ENCODE measurements at regions not wholly inside any gene's neighbourhood (a gene's known extent, or its start where the extent isn't known, plus 50 kb on each side); places are given as distances from the start of the nearest gene placed in this dataset.

DNA sequence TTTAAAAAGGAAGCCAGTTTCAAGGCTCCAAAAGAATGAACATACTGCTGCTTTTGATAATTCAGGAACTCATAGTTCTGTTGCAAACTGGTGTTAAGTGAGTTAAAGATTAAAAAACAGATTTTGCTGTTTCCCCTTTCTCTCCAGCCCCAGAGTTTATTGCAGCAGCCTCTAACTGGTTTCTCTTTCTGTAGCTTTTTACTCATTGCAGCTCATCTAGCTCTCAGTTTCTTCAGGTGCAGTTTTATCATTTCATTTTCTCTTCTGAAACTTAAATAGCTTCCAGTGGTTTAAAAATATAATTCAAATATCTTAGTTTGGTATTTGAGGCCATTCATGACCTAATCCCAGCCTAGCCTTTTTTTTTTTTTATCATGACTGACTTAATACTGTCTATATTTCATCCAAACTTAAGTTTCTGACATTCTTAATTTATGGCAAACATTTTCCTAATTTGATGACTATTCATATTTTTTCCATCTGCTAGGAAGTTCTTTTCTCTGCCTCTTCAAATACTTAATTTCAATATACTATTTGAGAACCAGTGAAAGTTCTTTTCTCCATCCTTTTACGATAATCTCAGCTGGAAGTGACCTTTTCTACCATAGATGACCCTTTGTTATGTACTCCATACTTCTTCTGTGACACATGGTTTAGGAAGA, 252.7 kb upstream of the GRIA1 start:
- TF ChIP-seq, protein P1, sequence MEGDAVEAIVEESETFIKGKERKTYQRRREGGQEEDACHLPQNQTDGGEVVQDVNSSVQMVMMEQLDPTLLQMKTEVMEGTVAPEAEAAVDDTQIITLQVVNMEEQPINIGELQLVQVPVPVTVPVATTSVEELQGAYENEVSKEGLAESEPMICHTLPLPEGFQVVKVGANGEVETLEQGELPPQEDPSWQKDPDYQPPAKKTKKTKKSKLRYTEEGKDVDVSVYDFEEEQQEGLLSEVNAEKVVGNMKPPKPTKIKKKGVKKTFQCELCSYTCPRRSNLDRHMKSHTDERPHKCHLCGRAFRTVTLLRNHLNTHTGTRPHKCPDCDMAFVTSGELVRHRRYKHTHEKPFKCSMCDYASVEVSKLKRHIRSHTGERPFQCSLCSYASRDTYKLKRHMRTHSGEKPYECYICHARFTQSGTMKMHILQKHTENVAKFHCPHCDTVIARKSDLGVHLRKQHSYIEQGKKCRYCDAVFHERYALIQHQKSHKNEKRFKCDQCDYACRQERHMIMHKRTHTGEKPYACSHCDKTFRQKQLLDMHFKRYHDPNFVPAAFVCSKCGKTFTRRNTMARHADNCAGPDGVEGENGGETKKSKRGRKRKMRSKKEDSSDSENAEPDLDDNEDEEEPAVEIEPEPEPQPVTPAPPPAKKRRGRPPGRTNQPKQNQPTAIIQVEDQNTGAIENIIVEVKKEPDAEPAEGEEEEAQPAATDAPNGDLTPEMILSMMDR (IDR thresholded peaks at IDR 0.05): no peak
- TF ChIP-seq EZH2 (IDR thresholded peaks at IDR 0.05; ENCODE audit: borderline replicate concordance, insufficient read depth, low read depth, low read length, poor library complexity, severe bottlenecking): no peak
